IMR-90 (cell line): ENCODE measurements at regions not wholly inside any gene's neighbourhood (a gene's known extent, or its start where the extent isn't known, plus 50 kb on each side); places are given as distances from the start of the nearest gene placed in this dataset.
A peak's percentile ranks its signal among the peaks of the same experiment; 100 is the strongest.
"Not testable (repeated sequence)": the region's sequence is repeated elsewhere in the genome, so short reads cannot be mapped to it uniquely, and the experiment has no call there.

Experiments used
- ATAC-seq: fragments of 200-7000 bp; cut with Tn5 transposase; 2 replicates; pipeline ENCODE4 v1.9.1; 2020; ENCODE audit warnings: low read depth, mild to moderate bottlenecking, moderate library complexity
- BruUV-seq: library from RNA; stranded (reverse); fragments of 400-500 nt; replicated peaks from 2 replicates; lab custom pipeline; 2021; lab: Mats Ljungman, UMichigan
- CTCF ChIA-PET: fragments of 300-600 bp; formaldehyde crosslinking; extraction: SDS; loops from one replicate; lab custom pipeline; 2021; ENCODE audit warnings: antibody characterized with exemption; lab: Yijun Ruan, JAX
- POLR2A ChIA-PET: fragments of 300-600 bp; sonication (Branson Sonifier 250); formaldehyde crosslinking; loops from one replicate; lab custom pipeline; 2022; ENCODE audit warnings: antibody characterized with exemption; ENCODE audit not compliant: unreplicated experiment; lab: Charles Lee
- DNase-seq: peaks from one replicate; pipeline ENCODE4 v3.0.0; 2013
- H2AFZ ChIP-seq: replicated peaks from 2 replicates; pipeline ENCODE3; 2013; ENCODE audit warnings: low read length, mild to moderate bottlenecking; ENCODE audit not compliant: poor library complexity
- H2AK5ac ChIP-seq: 2 replicates; pipeline ENCODE4 v1.6.1; 2013; ENCODE audit warnings: low read depth, low read length, inconsistent platforms
- H2AK9ac ChIP-seq: replicated peaks from 2 replicates; pipeline ENCODE3; 2013; ENCODE audit warnings: mild to moderate bottlenecking, low read depth, low read length, moderate library complexity; ENCODE audit not compliant: poor library complexity
- H2BK120ac ChIP-seq: 2 replicates; pipeline ENCODE4 v1.6.1; 2013; ENCODE audit warnings: low read depth, low read length, inconsistent platforms
- H2BK15ac ChIP-seq: 3 replicates; pipeline ENCODE4 v1.6.1; 2013; ENCODE audit warnings: low read depth, low read length, inconsistent platforms
- H2BK20ac ChIP-seq: 2 replicates; pipeline ENCODE4 v1.6.1; 2013; ENCODE audit warnings: low read depth, mild to moderate bottlenecking, inconsistent platforms, low read length, moderate library complexity
- H2BK5ac ChIP-seq: 2 replicates; pipeline ENCODE4 v1.6.1; 2013; ENCODE audit warnings: mild to moderate bottlenecking, low read depth, low read length, inconsistent platforms; ENCODE audit not compliant: poor library complexity, severe bottlenecking
- H3K14ac ChIP-seq: replicated peaks from 2 replicates; pipeline ENCODE4 v1.6.1; 2013; ENCODE audit warnings: low read depth, low read length, inconsistent platforms
- H3K18ac ChIP-seq: 2 replicates; pipeline ENCODE4 v1.6.1; 2013; ENCODE audit warnings: low read depth, low read length, control low read depth
- H3K23ac ChIP-seq: 2 replicates; pipeline ENCODE4 v1.6.1; 2013; ENCODE audit warnings: low read depth, low read length, inconsistent platforms
- H3K27ac ChIP-seq: 2 replicates; pipeline ENCODE4 v1.5.1; 2013; ENCODE audit warnings: mild to moderate bottlenecking, control low read depth, low read length; ENCODE audit not compliant: insufficient read depth
- H3K27me3 ChIP-seq: 2 replicates; pipeline ENCODE4 v1.6.1; 2013; ENCODE audit warnings: low read length; ENCODE audit not compliant: control insufficient read depth, insufficient read depth
- H3K36me3 ChIP-seq: 2 replicates; pipeline ENCODE4 v1.6.1; 2013; ENCODE audit warnings: low read length, mixed read lengths; ENCODE audit not compliant: control insufficient read depth, insufficient read depth
- H3K4ac ChIP-seq: 2 replicates; pipeline ENCODE4 v1.6.1; 2013; ENCODE audit warnings: low read depth, low read length, inconsistent platforms
- H3K4me1 ChIP-seq: 2 replicates; pipeline ENCODE4 v1.6.1; 2013; ENCODE audit warnings: low read length, mixed read lengths; ENCODE audit not compliant: control insufficient read depth, insufficient read depth
- H3K4me2 ChIP-seq: 2 replicates; pipeline ENCODE4 v1.6.1; 2013; ENCODE audit warnings: low read depth, mild to moderate bottlenecking, control low read depth, low read length, moderate library complexity
- H3K4me3 ChIP-seq: 2 replicates; pipeline ENCODE4 v1.5.1; 2013; ENCODE audit warnings: low read depth, mild to moderate bottlenecking, control low read depth, low read length, moderate library complexity; ENCODE audit not compliant: insufficient read depth
- H3K56ac ChIP-seq: 2 replicates; pipeline ENCODE4 v1.6.1; 2013; ENCODE audit warnings: low read length, inconsistent platforms; ENCODE audit not compliant: insufficient read depth; ENCODE audit errors: extremely low read depth
- H3K79me1 ChIP-seq, 2 experiments: 2 replicates each; pipeline ENCODE4 v1.6.1; 2013; ENCODE audit warnings: low read length in 2 of 2, inconsistent platforms in 1 of 2, low read depth in 1 of 2
- H3K9ac ChIP-seq: 2 replicates; pipeline ENCODE4 v1.6.1; 2013; ENCODE audit warnings: low read depth, low read length, control low read depth
- H3K9me1 ChIP-seq: 2 replicates; pipeline ENCODE4 v1.6.1; 2013; ENCODE audit warnings: low read length, inconsistent platforms; ENCODE audit not compliant: insufficient read depth
- H3K9me3 ChIP-seq: 2 replicates; pipeline ENCODE4 v1.6.1; 2013; ENCODE audit warnings: low read length; ENCODE audit not compliant: control insufficient read depth, insufficient read depth
- H4K20me1 ChIP-seq: 2 replicates; pipeline ENCODE4 v1.6.1; 2013; ENCODE audit warnings: low read length, inconsistent platforms; ENCODE audit not compliant: insufficient read depth
- H4K5ac ChIP-seq: 2 replicates; pipeline ENCODE4 v1.6.1; 2013; ENCODE audit warnings: mild to moderate bottlenecking, low read depth, low read length, control low read depth
- H4K8ac ChIP-seq, 2 experiments: 2 replicates each; pipeline ENCODE4 v1.6.1; 2013; ENCODE audit warnings: low read depth in 2 of 2, low read length in 2 of 2, control low read depth in 1 of 2, inconsistent platforms in 1 of 2
- H4K91ac ChIP-seq: 2 replicates; pipeline ENCODE4 v1.6.1; 2013; ENCODE audit warnings: low read depth, low read length, inconsistent platforms; ENCODE audit not compliant: insufficient read depth
- WGBS, 2 experiments: methylation state at CpG; one replicate each; pipeline versions ENCODE4 v1.1.5 to v1.1.7; 2013; ENCODE audit warnings: missing lambda C conversion rate in 2 of 2; ENCODE audit not compliant: insufficient read length in 1 of 2; ENCODE audit errors: extremely low coverage in 2 of 2; 5-methylcytosine and 5-hydroxymethylcytosine counted together
- dilution Hi-C: fragments of 300-500 bp; cut with HindIII; formaldehyde crosslinking; loops from one replicate; pipeline ENCODE4 v1.14.3; 2018; ENCODE audit warnings: low sequenced_read_pairs; ENCODE audit not compliant: unreplicated experiment
- in situ Hi-C: fragments of 300-500 bp; cut with MboI; formaldehyde crosslinking; loops from 3 replicates; pipeline ENCODE4 v1.14.3; 2019; ENCODE audit warnings: low sequenced_read_pairs, inconsistent platforms, mixed read lengths
- intact Hi-C: fragments of 100-400 bp; cut with micrococcal nuclease; formaldehyde crosslinking; loops from 2 replicates; pipeline ENCODE4 v1.10.0; 2022

GRCh38 chr15:24202297-24202696 lies 473.3 kb upstream of the NPAP1 start:
- H3K18ac ChIP-seq, H4K8ac ChIP-seq, POLR2A ChIA-PET, H3K56ac ChIP-seq, H3K14ac ChIP-seq, H4K5ac ChIP-seq, H3K4ac ChIP-seq, H3K4me3 ChIP-seq, H2BK20ac ChIP-seq, H3K23ac ChIP-seq, H3K9me3 ChIP-seq, H3K79me1 ChIP-seq, H3K4me1 ChIP-seq, H2AK5ac ChIP-seq, dilution Hi-C loops, H3K4me2 ChIP-seq, H2AFZ ChIP-seq, H4K20me1 ChIP-seq, H3K36me3 ChIP-seq, H3K9me1 ChIP-seq, H3K27me3 ChIP-seq, in situ Hi-C loops, DNase-seq, H4K91ac ChIP-seq, H2BK5ac ChIP-seq, ATAC-seq, CTCF ChIA-PET, H2BK120ac ChIP-seq, H3K9ac ChIP-seq, H3K27ac ChIP-seq, H2AK9ac ChIP-seq, intact Hi-C loops, H2BK15ac ChIP-seq, BruUV-seq: not testable (repeated sequence)
- whole genome bisulfite sequencing, 2 experiments = no CpG with 5 or more reads among the region's 2 CpGs

- H3K18ac ChIP-seq, H3K79me1 ChIP-seq, H3K56ac ChIP-seq, H3K4ac ChIP-seq, H3K4me2 ChIP-seq, H4K5ac ChIP-seq, H3K4me3 ChIP-seq, H2AK9ac ChIP-seq, BruUV-seq, CTCF ChIA-PET, H3K4me1 ChIP-seq, intact Hi-C loops, dilution Hi-C loops, H4K20me1 ChIP-seq, in situ Hi-C loops, H4K91ac ChIP-seq, H2AFZ ChIP-seq, H3K23ac ChIP-seq, H3K36me3 ChIP-seq, H3K9ac ChIP-seq, H2BK120ac ChIP-seq, H3K14ac ChIP-seq, H3K9me3 ChIP-seq, ATAC-seq, H2BK15ac ChIP-seq, H3K9me1 ChIP-seq, H2AK5ac ChIP-seq, H2BK5ac ChIP-seq, H2BK20ac ChIP-seq, POLR2A ChIA-PET, H4K8ac ChIP-seq, H3K27me3 ChIP-seq: not testable (repeated sequence)
- peak; percentile 64 for DNase-seq
- H3K27ac ChIP-seq = peak overlapping the region; percentile 29; the same call in 1 of the 2 replicates
- 40% methylated on average over 1 of the region's 6 CpGs; no CpG with 5 or more reads in 1 of the 2 experiments for WGBS, 2 experiments
These were observed 463.7 kb upstream of the NPAP1 start for GRCh38 chr15:24211742-24212476.
